CD4-positive, alpha-beta T cell treated with Interleukin-12 subunit alpha and Interleukin-12 subunit beta, for 1 hour (primary cell): ENCODE measurements at regions not wholly inside any gene's neighbourhood (a gene's known extent, or its start where the extent isn't known, plus 50 kb on each side); places are given as distances from the start of the nearest gene placed in this dataset.
"Not testable (repeated sequence)": the region's sequence is repeated elsewhere in the genome, so short reads cannot be mapped to it uniquely, and the experiment has no call there.

ENCODE experiments used
- DNase-seq: peaks from one replicate; pipeline ENCODE4 v3.0.0-alpha.2; 2020

DNA sequence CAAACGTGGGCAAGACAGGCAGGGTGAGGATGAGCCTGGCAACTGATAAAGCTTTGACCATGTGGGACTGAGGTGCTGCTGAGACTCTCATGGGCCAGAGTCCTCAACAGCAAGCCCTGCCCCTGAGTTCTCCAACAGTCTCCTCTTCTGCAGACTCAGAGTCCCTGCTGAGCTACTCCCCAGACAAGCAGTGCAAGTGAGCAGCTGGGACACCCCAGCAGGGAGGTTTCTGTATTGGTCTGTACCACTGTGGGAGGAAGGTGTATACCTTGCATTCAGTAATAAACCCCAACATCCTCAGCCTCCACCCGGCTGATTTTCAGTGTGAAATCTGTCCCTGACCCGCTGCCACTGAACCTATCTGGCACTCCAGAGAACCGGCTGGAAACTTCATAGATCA is 542.5 kb downstream of the RPIA start:
- not testable (repeated sequence) for DNase-seq

DNA sequence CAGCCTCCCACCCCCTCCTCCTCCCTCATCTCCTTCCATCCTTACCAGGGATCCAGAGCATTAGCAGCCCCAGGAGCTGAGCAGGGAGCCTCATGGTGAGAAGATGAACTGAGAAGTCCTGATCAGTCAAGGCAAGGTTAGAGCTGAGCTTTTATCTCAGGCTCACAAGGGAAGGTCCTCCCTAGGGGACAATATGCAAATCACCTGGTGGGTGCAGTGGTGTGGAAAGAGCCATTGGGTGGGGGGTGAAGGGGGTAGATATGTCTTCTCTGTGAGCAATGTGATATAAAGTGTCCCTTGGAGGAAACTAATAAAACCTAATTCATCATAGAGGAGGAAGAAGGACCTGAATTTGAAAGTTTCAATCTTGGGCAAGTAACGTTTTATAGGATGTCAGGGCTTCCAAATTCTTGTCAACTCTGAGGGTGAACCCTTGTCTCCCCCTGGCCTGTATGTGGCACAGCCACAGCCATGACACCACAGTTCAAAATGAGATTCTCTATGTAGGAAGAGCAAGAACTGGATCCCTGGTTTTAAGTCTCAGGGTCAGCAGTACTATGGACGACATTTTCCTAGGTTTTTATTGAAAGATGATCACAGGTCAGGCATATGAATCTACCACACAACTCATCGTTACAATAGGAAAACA is 543.5 kb downstream of the RPIA start:
- DNase-seq = not testable (repeated sequence)

DNA sequence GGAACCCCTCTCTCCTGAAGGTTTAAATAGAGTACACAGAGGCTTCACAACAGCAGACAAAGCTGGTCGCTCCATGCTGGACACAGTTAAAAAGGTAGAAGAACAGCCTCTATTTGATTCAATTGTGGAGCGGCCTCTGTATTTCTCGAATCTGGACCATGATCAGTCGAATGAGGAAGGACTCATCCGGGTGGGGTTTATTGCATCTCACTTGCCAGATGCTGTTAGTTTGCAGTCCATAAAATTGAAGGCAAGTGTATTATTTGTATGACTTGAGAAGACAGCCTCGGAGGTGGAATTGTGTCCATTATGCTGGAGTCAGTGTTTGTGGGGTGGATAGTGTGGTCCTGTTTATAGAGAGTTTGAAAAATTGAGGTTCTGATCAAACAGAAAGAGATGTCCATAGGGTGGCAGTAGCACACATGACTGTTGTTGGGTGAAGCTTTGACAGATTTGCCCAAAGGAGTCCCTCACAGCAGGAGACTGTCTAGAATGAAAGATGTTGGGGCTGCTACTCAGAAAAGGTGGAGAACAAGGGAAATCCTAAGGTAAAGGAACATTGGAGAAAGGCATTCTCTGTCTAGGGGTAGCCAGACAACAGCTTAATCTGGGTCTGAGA is 545.5 kb downstream of the RPIA start:
- DNase-seq = not testable (repeated sequence)

DNA sequence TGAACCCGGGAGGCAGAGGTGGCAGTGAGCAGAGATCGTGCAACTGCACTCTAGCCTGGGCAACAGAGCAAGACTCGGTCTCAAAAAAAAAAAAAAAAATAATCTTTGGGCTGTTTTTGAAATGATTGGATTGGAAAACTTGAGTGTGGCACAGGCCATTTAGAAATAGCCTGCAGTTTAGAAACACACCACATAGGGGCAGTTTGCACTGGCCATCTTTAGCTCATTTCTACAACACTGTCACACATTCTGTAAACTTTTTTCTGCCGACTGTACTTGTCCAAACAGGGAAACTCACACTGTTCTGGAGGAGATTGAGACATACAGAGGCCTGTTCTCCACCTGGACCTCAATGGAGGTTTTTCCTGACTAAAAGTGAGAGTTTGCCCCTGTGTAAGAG is 546.3 kb downstream of the RPIA start:
- DNase-seq = not testable (repeated sequence)

DNA sequence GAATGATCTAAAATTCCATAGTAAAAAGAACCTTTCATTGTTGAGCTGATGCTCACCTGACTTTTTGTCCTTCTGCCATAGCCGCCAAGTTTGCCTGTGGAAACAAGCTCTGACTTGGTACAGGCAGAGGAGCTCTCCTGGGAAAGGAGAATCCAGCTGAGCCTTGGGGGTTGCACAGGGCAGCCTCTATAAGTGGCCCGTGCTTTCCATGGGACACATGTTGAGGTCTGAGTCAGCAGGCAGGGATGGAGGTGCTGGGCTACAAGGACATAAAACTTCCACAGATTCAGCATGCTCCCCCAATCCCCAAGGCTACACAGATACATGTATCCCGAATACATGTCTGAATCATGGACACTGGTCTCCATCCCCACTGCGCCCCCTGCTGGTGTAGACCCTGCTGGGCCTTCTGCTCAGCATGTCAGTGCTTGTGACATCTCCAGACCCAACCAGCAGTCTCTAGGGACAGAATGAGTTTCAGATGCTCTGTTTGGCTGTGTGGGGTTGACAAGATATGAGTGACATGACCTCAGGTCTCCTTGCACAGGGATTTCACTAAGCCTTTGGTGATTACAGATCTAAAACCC is 551.7 kb downstream of the RPIA start:
- not testable (repeated sequence) for DNase-seq

DNA sequence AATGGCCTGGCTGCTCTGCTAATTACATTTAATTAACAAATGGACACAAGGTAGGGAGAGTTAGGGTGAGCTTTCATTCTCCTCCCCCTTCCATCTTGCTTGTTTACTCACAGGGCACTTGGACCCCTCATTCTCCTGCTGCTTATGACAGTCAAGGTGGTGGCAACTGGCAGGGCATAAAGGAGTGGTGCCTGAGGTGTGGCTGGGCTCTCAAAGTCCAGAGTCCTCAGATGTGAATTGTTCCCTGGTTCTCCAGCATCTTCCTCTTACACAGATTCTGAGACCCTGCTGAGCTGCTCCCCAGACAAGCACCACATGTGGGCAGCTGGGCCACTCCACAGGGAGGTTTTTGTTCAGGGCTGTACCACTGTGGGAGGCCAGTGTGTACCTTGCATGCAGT is 552.9 kb downstream of the RPIA start:
- DNase-seq = not testable (repeated sequence)

DNA sequence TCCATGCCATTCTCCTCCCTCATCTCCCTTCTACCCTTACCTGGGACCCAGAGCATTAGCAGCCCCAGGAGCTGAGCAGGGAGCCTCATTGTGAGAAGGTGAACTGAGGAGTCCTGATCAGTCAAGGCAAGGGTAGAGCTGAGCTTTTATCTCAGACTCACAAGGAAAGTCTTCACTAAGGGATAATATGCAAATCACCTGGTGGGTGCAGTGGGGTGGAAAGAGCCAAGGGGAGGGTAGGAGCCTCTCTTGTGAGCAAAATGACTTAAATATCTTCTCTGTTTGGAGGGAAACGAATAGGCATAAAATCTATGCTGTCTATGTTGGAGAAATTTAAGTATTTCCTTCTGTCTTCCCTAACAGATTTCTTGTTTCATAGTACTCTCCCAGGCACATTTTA is 554.0 kb downstream of the RPIA start:
- not testable (repeated sequence) for DNase-seq

DNA sequence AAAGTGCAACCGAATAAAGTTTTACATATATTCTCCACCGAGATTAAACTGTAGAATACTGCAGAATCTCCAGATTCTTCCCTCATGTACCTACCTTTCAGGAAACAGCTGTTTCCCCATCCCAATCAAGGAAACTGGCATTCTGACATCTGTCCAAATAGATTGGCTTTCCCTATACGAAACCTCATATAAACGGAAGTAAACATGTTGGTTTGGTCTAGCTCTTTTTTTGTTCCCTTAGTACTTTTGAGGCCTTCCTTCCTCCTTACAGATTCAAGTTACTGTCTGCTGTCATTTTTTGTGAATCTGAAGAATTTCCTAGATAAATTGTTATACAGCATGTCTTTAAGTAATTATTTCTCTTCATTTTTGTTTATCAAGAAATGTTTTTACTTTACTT is 554.6 kb downstream of the RPIA start:
- not testable (repeated sequence) for DNase-seq

DNA sequence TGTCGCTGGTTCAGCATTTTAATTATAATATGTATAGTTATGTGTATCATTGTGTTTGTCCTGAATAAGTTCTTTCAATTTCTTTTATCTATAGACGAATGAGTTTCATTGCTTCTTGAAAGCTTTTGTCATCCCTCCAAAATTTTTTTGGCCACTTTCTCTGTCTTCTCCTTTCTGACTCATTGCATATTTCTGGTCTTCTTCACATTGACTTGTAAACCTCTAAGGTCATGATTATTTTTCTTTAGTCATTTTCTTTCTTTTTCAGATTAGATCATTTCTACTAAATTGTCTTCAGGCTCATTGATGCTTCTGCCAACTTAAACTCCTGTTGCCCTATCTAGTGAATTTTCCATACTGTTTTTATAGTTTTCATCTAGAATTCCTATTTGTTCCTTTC is 555.1 kb downstream of the RPIA start:
- not testable (repeated sequence) for DNase-seq

DNA sequence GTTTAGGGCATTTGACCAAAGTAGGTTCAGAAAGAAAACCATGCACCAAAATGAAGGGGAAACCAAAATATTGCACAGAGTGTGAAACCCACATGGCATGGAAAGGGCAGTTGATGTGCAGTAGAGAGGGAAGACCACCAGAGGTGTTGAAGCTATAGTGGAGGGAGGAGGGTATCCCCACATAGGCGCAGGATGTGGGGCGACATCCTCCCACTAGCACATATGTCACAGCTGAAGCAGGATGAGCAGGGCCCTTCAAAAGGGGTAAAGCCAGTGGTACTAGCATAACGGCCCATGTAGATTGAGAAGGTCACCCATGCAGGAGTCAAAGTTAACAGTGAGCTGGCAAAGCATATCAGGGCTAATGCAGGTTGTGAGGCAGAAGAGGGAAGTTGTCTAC is 563.5 kb downstream of the RPIA start:
- not testable (repeated sequence) for DNase-seq

DNA sequence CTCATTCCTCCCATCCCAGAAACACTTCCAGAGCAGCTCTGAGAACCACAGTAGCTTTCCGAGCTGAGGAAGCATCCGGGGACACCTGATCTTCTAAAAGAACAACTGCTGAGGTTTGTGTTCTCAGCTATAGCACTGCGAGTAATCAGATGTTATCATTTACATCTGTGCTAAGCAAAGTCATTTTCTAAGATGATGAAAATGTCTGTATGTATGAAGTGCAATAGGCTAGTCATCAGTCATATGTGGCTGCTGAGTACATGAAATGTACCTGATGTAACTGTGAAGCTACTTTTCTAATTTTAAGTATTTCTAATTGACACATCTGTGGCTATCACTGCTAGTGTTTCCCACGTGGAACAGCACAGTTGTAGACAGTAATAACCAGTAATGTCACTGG is 582.0 kb downstream of the RPIA start:
- DNase-seq = not testable (repeated sequence)

DNA sequence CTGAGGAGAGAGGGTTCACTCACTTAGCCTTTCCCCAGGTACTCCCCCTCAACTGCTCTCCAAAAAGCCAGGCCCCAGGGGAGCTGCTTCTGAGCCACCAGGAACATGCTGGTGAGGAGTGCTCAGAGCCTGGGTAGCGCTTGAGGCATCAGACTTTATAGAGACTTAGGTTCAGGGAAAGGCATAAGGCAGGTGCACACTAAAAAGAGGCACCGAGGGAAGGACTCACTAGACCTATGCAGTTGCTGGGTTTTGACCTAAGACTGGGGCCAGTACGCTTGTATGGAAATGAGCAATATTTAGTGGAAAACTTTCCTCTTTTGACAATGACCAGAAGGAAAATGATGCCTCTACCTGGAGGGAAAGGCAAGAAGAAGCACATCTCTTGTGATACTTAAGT is 589.1 kb downstream of the RPIA start:
- DNase-seq = not testable (repeated sequence)

DNA sequence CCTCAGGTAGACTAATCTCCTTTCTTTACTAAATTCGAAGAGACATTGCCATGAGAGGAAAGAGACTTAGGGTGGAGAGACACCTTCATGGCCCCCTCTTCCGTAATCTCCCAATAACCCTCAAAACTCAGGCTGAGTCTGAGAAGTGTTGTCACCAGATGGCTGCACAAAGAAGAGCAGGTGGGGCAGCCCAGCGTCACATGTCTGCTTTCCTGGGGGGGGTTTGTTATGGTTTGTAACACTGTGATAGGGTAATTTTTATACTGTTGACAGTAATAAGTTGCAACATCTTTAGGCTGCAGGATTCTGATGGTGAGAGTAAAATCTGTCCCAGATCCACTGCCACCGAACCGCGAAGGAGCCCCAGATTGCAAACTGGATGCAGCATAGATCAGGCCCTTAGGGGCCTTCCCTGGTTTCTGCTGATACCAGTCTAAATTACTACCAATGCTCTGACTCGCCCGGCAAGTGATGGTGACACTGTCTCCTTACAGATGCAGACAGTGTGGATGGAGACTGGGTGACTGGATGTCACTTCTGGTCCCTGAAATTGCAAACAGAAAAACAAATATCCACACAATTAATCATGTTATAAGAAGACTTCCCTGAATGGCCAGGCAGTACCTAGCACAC is 595.1 kb downstream of the RPIA start:
- DNase-seq = not testable (repeated sequence)

DNA sequence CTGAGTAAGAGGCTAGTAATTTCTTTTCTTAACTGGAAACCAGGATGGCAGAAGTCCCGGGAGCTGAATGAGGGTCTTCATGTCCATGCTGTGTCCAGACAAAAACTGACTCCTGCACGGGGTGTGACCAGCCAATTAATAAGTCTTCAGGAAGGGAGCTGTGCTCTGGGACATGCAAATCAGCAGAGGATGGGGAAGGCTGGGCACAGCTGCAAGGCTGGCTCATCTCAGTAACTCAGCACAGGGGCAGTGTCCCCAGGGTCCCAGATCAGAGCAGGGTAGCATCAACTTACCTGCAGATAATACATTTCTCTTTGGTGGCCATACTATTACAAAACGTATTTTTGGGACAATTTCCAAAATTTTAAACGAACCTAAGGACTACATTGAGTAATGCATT is 595.6 kb downstream of the RPIA start:
- DNase-seq = not testable (repeated sequence)

DNA sequence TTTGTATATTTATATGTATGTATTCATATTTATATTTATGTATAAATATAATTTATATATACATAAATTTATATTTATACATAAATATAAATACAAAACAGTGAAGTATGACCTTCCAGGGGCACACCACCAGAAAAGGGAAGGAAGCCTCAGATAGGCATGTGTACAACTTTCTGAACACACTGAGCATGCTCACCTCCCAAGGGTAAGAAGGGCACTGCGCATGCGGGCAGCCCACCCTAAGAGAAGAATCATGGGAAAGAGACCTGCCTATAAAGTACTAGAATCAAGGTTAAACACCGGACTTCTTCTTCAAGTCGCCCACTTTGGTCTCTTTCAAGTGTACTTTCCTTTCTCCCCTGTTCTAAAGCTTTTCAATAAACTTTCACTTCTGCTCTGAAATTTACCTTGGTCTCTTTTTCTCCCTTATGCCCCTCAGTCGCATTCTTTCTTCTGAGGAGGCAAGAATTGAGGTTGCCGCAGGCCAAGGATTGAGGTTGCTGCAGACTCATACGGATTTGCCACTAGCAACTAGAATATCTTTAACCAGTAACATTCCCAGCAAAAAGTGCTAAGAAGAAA is 600.3 kb downstream of the RPIA start:
- not testable (repeated sequence) for DNase-seq

DNA sequence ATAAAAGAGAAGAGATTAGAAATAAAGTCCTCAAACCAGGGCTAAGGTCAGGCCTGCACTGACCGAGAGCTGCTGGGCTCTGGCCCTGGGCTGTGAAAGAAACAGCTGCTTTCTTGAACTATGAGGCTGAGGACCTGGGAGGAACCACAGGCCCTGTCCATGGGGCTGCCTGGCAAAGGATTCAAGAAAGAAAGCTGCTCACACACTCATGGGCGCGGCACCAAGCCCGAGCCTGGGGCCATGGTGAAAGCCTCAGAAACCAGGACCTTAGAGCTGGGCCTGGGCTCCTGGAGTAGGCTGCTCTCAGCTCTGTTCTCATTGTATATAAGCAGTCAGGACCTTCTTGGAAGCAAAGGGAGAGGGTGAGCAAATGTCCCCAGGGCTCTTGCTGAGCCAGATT is 601.9 kb downstream of the RPIA start:
- not testable (repeated sequence) for DNase-seq

DNA sequence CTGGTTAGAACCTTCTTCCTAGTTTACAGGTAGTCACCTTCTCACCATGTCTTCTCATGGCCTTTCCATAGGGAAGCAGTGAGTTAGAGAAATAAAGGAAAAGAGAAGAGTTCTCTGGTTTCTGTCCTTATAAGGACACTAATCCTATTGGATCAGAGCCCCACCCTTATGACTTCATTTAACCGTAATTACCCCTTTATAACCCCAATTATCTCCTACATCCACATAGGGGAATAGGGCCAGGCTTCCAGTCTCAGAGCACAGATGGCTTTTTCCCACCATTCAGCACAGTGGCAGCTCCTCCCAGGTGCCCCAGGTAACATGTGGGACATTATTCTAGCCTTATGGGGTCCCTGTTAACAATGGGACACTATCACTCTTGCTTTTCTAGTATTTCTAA is 602.9 kb downstream of the RPIA start:
- not testable (repeated sequence) for DNase-seq

DNA sequence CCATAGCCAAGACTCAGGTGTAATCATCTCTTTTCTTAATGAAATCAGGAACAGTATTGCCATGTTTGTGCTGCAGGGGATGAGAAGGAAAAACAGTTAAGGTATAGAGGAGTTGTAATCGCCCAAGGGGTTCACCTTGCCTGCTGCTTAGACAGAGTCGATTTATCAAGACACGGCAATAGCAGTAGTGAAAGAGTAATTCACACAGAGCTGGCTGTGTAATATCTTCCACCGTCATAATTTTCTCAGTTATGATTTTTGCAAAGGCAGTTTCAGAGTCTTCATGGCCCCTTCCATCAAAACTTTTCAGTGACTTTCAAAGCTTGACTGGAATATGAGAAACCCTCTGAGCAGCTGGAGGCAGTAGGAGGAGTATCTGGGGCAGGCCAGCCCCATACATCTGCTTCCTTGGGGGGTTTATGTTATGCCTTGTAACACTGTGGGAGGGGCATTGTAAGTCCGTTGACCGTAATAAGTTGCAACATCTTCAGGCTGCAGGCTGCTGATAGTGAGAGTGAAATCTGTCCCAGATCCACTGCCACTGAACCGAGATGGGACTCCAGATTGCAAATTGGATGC is 605.4 kb downstream of the RPIA start:
- not testable (repeated sequence) for DNase-seq

DNA sequence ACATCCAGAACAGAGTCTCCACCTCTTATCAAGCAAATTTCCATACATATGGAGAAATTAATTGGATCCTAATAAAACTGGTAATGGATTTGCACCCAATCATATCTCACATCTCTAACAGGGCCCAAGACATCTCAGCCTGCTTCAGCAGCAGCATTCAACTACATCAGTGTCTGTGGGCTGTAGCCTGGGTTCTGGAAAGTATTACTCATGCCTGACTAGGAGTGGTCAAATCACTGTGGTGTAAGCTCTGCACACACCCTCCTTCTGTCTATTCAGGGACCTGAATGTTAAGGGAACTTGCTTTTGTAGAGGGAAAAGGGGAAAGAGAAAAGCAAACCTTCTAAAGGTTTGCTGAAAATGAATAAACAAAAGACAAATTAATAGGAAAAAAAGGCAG is 607.7 kb downstream of the RPIA start:
- DNase-seq = not testable (repeated sequence)

DNA sequence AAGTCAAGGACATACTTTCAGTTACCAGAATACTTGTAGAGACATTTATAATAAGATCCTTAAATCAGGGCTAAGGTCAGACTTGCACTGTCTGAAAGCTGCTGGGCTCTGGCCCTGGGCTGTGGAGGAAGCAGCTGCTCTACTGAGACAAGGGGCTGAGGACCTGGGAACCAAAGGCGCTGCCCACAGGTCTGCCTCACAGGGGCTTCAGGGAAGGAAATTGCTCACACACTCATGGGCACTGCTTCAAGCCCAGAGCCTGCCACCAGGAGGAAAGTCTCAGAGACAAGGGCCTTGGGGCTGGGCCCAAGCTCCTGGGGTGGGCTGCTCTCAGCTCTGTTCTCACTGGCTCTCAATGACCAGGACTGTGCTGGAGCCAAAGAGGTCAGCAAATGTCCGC is 614.1 kb downstream of the RPIA start:
- DNase-seq = not testable (repeated sequence)

DNA sequence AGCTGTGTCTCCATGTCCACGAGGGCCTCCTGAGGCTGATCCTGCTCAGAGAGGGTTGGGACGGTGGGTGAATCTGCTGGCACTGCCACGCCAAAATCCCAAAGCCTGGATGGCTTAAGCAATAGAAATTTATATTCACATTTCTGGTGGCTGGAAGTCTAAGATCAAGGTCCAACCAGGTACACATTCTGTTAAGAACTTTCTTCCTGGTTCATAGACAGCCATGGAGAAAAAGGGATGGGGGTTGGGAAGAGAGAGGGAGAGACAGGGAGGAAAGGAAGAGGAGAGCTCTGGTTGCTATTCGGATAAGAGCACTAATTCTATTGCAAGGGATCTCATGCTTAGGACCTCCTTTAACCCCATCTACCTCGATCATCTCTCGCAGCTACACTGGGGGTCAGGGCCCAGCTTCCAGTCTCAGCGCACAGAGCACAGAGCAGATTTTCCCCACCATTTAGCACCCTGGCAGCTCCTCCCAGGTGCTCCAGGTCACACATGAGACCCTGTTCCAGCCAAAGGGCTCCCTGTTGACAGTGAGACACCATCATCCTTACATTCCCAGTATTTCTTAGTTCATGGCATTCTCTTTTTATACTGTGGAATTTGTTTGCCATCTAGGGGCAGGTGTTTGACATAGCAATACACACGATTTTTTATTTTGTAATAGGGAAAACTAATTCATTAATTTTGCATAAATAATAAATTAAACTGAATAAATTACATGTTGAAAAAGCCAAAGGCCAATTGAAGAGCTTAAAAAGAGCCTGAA is 615.6 kb downstream of the RPIA start:
- DNase-seq = not testable (repeated sequence)

DNA sequence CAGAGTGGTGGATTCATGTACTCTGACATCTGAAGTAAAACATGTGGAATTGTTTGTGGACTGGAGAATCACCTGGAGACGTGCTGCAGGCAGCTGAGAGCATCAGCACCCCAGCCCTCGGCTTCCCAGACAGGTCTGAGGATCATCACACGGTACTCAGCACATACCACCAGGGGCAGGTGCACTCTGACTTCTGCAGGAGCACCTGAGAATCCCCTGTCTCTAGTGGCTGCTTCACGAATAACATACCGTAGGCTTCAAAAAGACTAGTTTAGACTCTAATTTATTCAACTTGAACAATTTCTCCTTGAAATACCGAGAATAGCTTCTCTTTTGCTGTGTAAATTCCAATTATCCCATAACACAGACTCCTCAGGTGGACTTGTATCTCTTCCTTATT is 627.5 kb downstream of the RPIA start:
- DNase-seq = not testable (repeated sequence)
